K562 (cell line): ENCODE measurements at regions not wholly inside any gene's neighbourhood (a gene's known extent, or its start where the extent isn't known, plus 50 kb on each side); places are given as distances from the start of the nearest gene placed in this dataset.

Experiments
- ASH1L ChIP-seq: fragments of 450-650 bp; IDR thresholded peaks from 2 replicates; pipeline ENCODE4 v1.6.1; 2018; ENCODE audit warnings: borderline replicate concordance, mild to moderate bottlenecking, low read depth; ENCODE audit not compliant: partially characterized antibody
- CHD1 ChIP-seq: fragments of 200-600 bp; sonication (generic); IDR thresholded peaks from one replicate; pipeline ENCODE4 v1.6.1; 2012; ENCODE audit warnings: mild to moderate bottlenecking, moderate library complexity, low read length, inconsistent platforms
- GATA2 ChIP-seq: sonication (generic); formaldehyde crosslinking; IDR thresholded peaks from 2 replicates; pipeline ENCODE4 v1.4.0; 2020; ENCODE audit warnings: mild to moderate bottlenecking, missing genetic modification reagents
- HDGF ChIP-seq: fragments of 450-650 bp; IDR thresholded peaks from 2 replicates; pipeline ENCODE4 v1.6.1; 2016
- IFI16 ChIP-seq: fragments of 250-450 bp; sonication (Bioruptor Pico); IDR thresholded peaks from 2 replicates; pipeline ENCODE4 v2.1.2; 2022; ENCODE audit warnings: mild to moderate bottlenecking, inconsistent platforms
- ILK ChIP-seq: fragments of 450-650 bp; IDR thresholded peaks from 2 replicates; pipeline ENCODE4 v1.6.1; 2016; ENCODE audit warnings: missing genetic modification characterization, low read depth, mild to moderate bottlenecking, missing compliant biosample characterization, moderate library complexity, borderline replicate concordance
- MCM7 ChIP-seq, 2 experiments: fragments of 450-650 bp; IDR thresholded peaks; 2 replicates each; pipeline ENCODE4 v1.6.1; 2016 to 2018
- NFE2 ChIP-seq: IDR thresholded peaks from 2 replicates; pipeline ENCODE4 v1.6.1; 2014; ENCODE audit warnings: antibody characterized with exemption, low read depth
- ZC3H8 ChIP-seq: fragments of 450-650 bp; IDR thresholded peaks from 2 replicates; pipeline ENCODE4 v1.6.1; 2017
- TF ChIP-seq, protein P1 (sequence below), 2 experiments: fragments of 450-650 bp; IDR thresholded peaks; 2 replicates each; pipeline ENCODE4 v1.6.1; 2016; ENCODE audit warnings: mild to moderate bottlenecking in 2 of 2, borderline replicate concordance in 1 of 2, low read depth in 1 of 2, moderate library complexity in 1 of 2
- TF ChIP-seq, protein P2 (sequence below): fragments of 250-450 bp; sonication (Bioruptor Pico); IDR thresholded peaks from 2 replicates; pipeline ENCODE4 v1.4.0; 2020; ENCODE audit warnings: mild to moderate bottlenecking, moderate library complexity, borderline replicate concordance
- TF ChIP-seq, protein P3 (sequence below): fragments of 200-800 bp; sonication (Bioruptor generic); IDR thresholded peaks from 2 replicates; pipeline ENCODE4 v1.6.1; 2017; ENCODE audit warnings: missing genetic modification characterization, missing compliant biosample characterization
- TF ChIP-seq, protein P4 (sequence below): fragments of 450-650 bp; IDR thresholded peaks from 2 replicates; pipeline ENCODE4 v1.6.1; 2017; ENCODE audit warnings: antibody characterized with exemption

DNA sequence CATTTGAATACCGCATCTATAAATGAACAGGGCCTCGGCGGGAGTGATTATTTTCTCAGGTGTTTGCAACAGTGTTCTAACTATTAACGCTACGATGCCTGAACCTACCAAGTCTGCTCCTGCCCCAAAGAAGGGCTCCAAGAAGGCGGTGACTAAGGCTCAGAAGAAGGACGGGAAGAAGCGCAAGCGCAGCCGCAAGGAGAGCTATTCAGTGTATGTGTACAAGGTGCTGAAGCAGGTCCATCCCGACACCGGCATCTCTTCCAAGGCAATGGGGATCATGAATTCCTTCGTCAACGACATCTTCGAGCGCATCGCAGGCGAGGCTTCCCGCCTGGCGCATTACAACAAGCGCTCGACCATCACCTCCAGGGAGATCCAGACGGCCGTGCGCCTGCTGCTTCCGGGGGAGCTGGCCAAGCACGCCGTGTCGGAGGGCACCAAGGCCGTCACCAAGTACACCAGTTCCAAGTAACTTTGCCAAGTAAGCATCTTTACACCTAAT is 70.9 kb downstream of the HFE start (continued):
- TF ChIP-seq, protein P1, sequence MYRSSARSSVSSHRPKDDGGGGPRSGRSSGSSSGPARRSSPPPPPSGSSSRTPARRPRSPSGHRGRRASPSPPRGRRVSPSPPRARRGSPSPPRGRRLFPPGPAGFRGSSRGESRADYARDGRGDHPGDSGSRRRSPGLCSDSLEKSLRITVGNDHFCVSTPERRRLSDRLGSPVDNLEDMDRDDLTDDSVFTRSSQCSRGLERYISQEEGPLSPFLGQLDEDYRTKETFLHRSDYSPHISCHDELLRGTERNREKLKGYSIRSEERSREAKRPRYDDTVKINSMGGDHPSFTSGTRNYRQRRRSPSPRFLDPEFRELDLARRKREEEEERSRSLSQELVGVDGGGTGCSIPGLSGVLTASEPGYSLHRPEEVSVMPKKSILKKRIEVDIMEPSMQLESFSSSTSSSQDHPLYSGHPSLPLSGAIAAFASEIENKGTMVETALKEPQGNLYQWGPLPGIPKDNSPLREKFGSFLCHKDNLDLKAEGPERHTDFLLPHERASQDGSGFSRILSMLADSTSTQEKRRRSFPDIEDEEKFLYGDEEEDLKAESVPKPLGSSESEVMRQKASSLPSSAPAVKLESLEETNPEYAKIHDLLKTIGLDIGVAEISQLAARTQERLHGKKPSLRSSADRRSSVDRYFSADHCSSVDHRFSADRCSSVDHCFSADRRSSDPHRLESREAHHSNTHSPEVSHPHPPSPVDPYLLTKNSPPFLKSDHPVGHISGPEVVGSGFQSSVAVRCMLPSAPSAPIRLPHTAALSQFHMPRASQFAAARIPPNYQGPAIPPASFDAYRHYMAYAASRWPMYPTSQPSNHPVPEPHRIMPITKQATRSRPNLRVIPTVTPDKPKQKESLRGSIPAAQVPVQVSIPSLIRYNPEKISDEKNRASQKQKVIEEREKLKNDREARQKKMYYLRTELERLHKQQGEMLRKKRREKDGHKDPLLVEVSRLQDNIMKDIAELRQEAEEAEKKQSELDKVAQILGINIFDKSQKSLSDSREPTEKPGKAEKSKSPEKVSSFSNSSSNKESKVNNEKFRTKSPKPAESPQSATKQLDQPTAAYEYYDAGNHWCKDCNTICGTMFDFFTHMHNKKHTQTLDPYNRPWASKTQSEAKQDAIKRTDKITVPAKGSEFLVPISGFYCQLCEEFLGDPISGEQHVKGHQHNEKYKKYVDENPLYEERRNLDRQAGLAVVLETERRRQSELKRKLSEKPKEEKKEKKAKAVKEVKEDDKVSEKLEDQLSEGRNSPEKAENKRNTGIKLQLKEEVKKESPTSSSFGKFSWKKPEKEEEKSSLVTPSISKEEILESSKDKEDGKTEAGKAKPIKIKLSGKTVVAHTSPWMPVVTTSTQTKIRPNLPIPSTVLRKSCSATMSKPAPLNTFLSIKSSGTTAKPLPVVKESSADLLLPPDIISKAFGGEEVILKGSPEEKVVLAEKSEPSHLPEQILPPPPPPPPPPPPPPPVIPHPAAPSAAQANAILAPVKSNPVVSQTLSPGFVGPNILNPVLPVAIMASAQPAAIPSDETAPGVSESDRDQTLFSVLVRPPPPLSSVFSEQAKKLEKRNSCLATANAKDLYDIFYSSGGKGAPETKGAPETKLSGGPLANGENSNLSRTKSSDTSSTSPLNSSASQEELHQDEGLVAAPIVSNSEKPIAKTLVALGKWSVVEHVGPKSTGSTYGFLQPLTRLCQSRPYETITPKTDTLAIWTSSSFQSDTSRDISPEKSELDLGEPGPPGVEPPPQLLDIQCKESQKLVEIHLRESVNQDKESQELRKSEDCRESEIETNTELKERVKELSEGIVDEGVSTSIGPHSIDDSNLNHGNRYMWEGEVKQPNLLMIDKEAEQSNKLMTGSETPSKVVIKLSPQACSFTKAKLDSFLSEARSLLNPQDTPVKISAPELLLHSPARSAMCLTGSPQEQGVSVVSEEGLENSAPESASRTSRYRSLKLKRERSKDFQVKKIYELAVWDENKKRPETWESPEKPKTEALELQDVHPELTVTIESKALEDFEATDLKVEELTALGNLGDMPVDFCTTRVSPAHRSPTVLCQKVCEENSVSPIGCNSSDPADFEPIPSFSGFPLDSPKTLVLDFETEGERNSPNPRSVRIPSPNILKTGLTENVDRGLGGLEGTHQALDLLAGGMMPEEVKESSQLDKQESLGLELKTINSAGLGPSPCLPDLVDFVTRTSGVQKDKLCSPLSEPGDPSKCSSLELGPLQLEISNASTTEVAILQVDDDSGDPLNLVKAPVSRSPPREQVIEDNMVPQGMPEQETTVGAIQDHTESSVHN (IDR thresholded peaks at IDR 0.05; ENCODE audit: borderline replicate concordance in 1 of 2, low read depth in 1 of 2), result no peak
- TF ChIP-seq MCM7 (IDR thresholded peaks at IDR 0.05) (no peak), ILK (no peak), HDGF (no peak), ZC3H8 (no peak), GATA2 (CRISPR knock-in tag) (0 out of 2 replicates have a peak, but pooled peaks have one; percentile 3), NFE2 (peak; percentile 50), ASH1L (no peak), CHD1 (peak; percentile 98), IFI16 (CRISPR knock-in tag) (no peak)
- TF ChIP-seq, protein P2, sequence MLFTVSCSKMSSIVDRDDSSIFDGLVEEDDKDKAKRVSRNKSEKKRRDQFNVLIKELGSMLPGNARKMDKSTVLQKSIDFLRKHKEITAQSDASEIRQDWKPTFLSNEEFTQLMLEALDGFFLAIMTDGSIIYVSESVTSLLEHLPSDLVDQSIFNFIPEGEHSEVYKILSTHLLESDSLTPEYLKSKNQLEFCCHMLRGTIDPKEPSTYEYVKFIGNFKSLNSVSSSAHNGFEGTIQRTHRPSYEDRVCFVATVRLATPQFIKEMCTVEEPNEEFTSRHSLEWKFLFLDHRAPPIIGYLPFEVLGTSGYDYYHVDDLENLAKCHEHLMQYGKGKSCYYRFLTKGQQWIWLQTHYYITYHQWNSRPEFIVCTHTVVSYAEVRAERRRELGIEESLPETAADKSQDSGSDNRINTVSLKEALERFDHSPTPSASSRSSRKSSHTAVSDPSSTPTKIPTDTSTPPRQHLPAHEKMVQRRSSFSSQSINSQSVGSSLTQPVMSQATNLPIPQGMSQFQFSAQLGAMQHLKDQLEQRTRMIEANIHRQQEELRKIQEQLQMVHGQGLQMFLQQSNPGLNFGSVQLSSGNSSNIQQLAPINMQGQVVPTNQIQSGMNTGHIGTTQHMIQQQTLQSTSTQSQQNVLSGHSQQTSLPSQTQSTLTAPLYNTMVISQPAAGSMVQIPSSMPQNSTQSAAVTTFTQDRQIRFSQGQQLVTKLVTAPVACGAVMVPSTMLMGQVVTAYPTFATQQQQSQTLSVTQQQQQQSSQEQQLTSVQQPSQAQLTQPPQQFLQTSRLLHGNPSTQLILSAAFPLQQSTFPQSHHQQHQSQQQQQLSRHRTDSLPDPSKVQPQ, result no peak
- TF ChIP-seq, protein P3, sequence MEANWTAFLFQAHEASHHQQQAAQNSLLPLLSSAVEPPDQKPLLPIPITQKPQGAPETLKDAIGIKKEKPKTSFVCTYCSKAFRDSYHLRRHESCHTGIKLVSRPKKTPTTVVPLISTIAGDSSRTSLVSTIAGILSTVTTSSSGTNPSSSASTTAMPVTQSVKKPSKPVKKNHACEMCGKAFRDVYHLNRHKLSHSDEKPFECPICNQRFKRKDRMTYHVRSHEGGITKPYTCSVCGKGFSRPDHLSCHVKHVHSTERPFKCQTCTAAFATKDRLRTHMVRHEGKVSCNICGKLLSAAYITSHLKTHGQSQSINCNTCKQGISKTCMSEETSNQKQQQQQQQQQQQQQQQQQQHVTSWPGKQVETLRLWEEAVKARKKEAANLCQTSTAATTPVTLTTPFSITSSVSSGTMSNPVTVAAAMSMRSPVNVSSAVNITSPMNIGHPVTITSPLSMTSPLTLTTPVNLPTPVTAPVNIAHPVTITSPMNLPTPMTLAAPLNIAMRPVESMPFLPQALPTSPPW (CRISPR knock-in tag), result no peak
- TF ChIP-seq, protein P4, sequence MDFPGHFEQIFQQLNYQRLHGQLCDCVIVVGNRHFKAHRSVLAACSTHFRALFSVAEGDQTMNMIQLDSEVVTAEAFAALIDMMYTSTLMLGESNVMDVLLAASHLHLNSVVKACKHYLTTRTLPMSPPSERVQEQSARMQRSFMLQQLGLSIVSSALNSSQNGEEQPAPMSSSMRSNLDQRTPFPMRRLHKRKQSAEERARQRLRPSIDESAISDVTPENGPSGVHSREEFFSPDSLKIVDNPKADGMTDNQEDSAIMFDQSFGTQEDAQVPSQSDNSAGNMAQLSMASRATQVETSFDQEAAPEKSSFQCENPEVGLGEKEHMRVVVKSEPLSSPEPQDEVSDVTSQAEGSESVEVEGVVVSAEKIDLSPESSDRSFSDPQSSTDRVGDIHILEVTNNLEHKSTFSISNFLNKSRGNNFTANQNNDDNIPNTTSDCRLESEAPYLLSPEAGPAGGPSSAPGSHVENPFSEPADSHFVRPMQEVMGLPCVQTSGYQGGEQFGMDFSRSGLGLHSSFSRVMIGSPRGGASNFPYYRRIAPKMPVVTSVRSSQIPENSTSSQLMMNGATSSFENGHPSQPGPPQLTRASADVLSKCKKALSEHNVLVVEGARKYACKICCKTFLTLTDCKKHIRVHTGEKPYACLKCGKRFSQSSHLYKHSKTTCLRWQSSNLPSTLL, result no peak
